SK-N-SH (cell line): ENCODE measurements at regions not wholly inside any gene's neighbourhood (a gene's known extent, or its start where the extent isn't known, plus 50 kb on each side); places are given as distances from the start of the nearest gene placed in this dataset.

Experiments used
- MXI1 ChIP-seq: IDR thresholded peaks from 2 replicates; pipeline ENCODE4 v1.6.1; 2012; ENCODE audit warnings: mild to moderate bottlenecking, low read depth, low read length, improper control_type of control experiment
- POLR2AphosphoS5 ChIP-seq: IDR thresholded peaks from 2 replicates; pipeline ENCODE4 v1.6.1; 2012; ENCODE audit warnings: low read depth, low read length
- TF ChIP-seq, protein P1 (sequence below): fragments of 150-350 bp; IDR thresholded peaks from 2 replicates; pipeline ENCODE4 v1.6.1; 2017; ENCODE audit warnings: antibody characterized with exemption, low read length, low read depth, borderline replicate concordance

DNA sequence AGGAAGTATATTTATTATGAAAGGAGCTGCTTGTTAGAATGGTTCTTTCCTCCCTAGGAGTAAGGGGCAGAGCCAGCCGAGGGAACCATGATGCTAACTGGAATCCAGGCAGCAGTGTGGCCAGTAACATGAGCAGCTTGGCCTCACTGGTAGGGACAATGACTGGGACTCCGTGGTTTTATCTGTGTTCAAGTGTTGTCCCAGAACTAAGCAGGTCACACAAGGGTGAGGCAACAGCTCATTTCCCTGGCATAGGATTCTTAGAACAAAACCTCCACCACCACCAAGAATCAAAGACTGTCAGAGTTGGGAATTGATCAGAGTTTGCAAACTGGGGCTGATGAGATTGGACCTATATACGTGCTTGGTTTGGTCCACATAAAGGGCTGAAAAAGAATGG lies 138.9 kb upstream of the COBL start:
- TF ChIP-seq POLR2AphosphoS5 = no peak
- TF ChIP-seq MXI1 = no peak
- TF ChIP-seq, protein P1, sequence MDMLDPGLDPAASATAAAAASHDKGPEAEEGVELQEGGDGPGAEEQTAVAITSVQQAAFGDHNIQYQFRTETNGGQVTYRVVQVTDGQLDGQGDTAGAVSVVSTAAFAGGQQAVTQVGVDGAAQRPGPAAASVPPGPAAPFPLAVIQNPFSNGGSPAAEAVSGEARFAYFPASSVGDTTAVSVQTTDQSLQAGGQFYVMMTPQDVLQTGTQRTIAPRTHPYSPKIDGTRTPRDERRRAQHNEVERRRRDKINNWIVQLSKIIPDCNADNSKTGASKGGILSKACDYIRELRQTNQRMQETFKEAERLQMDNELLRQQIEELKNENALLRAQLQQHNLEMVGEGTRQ = no peak
